NCI-H1105 treated with DMSO at 0.1 percent for 48 hours (cell line): ENCODE measurements at regions not wholly inside any gene's neighbourhood (a gene's known extent, or its start where the extent isn't known, plus 50 kb on each side); places are given as distances from the start of the nearest gene placed in this dataset.

ENCODE experiments used
- DNase-seq: peaks from one replicate; lab custom pipeline; 2025; lab: John Stamatoyannopoulos, UW

DNA sequence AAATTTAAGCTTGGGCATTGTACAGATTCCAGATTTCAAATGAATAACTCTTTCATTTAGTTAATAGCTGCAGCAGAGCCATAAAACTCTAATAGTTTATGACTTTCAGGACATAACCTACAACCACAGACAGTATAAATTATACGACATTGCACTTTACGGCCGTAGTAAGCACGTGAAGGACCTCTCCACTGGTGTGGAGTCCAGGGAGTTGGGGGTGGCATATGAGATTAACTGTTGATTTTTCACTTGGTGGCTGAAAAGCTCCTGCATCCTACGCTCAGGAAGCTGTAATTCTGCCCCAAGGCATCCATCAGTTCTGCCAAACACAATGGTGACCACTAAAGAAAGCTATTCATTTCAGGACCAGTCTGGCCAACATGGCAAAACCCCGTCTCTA, 376.2 kb downstream of the SOX11 start:
- DNase-seq, result peak; percentile 25

DNA sequence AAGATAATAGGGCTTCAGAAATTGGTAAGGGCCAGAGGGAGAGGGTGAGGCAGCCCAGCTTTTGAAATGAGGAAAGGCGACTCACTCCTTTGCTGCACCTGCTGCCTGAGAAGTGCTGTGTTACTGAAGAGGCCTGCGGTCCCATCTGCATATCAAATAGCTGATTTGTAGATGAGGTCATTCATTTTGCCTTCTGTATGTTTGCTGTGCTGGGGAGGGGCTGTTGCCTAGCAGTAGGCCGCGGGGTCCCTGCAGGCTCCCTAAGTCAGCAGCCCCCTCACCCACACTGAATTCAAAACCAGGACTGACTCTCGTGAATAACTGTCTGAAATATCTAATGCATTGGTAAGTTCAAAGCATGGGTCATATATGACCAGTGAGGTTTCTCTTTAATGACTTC, 377.2 kb downstream of the SOX11 start:
- peak; percentile 84 for DNase-seq

DNA sequence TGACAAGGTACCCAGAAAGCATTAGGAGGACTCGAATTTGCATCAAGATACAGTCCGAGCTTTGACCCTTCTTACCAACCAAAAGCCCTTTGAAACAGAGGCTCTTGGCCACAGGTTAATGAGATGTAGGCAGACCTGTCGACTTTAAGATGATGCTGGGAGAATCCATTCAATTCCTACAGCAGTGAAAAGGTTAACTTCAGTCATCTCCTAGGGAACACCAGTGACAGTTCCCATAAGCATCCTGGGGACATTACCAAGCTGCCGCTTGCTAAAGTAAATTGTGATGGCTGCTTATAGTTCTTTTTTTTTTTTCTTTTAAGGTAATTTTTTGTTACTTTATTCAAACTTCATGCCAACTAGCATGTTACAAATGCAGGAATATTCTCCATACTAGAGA, 379.3 kb downstream of the SOX11 start:
- DNase-seq, result no peak

DNA sequence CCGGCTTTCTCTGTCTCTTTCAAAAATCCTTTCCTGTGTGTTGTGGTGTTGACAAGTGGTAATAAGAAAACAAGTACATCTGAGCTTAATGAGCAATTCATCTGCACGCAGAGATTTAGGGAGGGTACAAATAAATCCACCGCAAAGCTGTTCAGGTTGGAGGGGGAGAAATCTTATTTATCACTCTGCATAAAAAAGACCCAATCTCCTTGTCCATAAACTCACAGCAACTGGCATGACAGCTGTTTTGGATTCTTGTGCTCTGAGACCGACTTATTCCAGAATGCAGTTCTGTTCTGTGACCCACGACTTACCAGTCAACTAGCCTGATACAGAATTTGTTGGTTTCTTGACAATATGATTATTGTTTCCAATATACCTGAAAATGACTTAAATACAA, 380.1 kb downstream of the SOX11 start:
- DNase-seq, result no peak

DNA sequence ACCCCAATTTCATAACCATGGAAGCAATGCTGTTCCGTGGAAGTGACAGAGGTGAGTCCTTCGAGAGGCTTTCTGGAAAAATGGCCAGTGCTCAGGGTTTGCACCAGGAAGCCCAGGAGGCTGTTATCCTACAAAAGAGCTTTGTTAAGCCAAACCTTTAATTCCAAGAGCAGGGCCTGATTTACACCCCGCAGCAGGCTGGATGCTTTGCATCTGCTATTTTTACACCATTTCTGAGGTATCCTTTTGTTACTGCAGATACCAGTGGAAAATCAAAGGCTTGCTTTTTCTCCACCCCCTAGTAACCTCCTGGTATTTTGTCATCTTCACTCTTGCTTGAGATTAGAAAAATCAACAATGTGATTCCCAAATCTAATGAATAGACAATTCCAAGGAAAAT, 380.6 kb downstream of the SOX11 start:
- DNase-seq, result peak; percentile 52

DNA sequence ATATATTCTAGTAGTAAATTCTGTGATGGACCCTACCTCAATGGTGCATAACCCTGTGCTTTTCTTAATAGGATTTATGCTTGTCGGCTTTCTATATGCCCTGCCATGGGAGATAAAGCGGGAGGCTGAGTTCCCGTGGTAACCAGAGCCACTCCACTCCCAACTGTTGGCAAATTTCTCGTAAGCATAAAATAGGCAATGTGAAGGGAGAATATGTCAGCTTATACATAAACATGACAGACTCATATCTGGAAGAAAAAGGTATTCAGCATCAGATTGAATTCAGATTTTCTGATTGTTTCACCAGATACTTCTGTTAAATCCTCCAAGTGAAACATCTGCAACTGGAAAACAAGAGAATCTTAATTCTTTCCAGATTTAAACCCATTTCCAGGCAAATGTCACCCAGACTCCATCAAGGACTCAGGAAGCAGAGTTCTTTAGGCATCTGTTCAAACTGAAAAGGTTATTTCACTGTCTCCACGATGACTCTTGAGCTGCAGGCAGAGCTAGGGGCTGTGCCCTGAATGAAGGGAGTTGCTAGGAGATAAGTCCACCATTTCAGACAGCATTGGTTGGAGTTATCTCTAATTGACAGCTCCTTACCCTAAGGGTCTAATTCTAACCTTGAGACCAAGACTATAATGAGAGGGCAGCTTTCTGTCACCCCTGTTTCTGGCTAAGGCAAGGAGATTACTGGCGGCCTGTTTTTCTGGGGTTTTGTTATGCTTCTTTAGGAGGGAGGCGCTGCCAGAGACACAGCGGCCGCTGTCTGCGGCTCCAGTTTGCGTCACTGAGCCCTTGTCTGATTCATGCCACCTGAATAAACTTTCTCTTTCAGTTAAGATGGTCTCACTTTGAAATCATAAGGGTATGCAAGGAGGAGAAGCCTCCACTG, 381.3 kb downstream of the SOX11 start:
- peak; percentile 68 for DNase-seq

DNA sequence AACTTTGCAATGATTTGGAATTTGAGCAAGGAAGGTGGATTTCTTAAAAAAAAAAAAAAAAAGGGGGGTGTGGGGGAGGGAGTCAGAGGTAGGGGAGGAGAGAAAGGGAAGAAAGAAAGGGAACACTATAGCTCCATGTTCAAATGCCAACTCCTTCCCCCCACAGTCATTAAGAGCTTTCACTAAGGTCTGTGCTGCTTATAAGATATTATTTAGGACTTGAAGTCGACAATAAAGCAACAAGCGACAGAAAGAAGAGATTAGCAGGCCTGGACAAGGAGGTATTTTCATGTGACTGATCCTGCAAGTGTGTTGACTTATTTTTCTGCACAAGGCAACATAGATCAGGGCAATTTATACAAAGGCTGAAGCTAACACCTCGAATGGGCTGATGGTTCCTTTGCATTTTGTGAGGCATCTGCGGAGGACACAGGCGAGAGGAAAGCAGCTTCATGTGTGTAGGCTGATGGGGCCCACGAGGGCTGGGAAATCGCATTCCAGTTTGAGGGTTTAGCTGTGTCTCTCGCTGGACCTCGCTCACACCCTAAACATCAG, 382.0 kb downstream of the SOX11 start:
- peak; percentile 42 for DNase-seq

DNA sequence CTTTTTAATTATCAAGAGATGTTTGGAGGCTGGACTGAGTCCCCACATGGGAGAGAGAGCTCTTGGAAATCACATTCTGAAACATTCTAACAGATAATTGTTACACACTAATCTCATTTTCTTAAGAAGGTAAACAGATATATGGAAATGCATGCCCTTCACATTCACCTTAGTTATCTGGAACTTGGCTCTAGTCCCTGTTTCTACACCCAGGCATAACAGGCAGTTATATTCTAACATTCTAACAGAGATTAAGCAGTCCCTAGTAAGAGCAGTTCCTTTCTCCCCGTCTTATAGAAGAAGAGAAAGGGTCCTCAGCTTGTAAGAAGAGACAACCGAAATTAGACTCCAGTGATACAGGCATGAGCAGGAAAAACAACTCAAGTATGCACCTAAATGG, 385.4 kb downstream of the SOX11 start:
- no peak for DNase-seq

DNA sequence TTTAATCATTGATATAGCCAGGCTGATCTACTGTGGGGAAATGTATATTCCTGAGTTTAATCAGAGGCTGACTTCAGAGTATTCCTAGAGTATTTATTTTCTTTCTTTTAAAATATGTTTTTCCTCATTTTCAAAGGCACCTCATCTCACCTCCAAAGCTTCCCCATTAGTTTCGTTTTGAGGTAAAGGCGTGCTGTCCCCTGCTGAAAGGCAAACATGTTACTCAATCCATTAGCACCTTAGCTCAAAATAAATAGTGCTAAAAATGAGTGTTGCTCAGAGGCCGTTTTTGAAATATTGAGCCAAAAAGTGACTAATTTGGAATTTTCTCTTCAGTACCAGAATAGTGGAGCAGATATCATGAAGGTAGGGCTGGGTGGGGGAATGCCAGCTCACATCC, 386.2 kb downstream of the SOX11 start:
- no peak for DNase-seq

DNA sequence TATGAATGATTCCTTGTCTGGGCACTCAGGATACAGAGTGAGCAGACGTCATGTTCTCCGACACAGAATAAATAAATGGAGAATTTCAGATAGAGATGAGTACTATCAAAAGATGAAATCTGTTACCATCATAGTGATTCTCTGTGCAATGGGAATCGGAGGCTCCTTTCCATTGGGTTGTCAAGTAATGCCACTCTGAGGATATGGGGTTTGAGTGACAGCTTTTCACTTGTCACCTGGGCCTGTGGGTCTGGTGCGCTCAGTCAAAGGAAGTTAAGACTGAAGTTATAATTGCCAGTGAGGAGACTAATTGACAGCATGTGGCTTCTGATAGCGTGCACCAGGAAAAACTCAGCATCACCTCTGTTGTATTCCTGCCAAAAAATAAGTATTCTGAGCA, 387.2 kb downstream of the SOX11 start:
- peak; percentile 39 for DNase-seq

DNA sequence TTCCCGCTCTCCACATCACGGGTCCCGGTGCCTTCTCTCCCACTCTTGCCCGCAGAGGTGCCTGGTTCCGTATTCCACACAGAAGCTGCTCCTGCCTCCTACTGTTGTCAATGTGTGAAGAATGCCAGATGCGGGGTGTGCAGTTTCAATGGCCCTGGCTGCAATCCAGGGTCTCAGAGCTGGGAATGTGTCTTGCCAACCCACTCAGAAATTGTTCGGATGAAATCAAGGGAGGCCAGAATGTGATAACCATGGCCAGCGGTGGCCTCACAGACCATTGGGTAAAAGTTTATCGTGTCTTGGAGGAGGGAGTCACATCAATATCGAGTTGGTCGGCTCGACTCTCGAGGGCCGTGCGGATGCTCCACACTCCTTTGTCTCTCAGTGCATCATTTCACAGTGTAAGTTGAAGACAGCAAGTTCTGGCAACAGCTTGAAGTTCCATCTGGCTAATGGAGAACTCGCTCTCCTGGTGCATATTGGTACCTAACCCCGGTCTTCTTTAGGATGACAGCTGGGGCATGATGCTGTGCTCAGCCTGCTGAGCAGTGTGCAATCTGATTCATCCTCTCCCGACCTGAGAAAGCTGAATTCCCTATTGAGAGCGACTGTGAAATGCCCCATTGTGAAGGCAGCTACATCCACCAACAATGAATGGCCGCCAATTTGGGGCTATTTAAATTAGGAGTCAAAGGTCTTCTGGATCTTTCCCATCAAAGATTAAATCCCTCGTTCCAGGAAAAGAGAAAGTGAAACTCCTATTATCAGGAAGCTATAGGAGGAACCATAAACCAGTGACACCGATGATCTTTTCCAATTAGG, 389.0 kb downstream of the SOX11 start:
- no peak for DNase-seq

DNA sequence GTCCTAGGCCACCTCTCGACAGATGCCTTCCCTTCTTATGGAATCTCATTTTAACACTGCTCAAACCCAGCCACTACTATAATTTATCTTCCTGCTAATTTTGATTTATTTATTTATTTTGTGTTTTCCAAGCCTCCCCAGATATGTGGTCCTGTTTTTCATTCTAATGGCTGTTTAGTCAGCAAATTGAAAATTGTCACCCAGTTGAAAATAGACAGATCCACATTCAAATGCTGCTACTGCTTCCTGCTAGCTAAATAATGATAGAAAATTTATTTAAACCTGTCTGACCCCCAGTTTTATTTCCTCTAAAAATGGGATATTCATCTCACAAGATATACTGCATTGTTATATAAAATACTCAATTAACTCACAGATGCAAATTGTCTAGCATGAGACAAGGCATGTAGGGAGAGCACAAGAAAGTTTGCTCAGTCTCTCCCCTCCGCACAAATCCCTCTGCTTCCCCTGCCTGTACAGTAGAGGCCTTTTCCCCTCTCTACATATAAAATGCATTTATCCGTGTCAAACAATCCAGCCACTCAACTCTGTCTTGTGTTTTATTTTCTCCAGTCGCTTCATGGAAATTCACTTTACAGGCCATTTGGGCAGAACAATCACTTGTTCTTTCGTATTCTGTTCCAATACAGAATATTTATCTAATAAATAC, 389.9 kb downstream of the SOX11 start:
- no peak for DNase-seq

DNA sequence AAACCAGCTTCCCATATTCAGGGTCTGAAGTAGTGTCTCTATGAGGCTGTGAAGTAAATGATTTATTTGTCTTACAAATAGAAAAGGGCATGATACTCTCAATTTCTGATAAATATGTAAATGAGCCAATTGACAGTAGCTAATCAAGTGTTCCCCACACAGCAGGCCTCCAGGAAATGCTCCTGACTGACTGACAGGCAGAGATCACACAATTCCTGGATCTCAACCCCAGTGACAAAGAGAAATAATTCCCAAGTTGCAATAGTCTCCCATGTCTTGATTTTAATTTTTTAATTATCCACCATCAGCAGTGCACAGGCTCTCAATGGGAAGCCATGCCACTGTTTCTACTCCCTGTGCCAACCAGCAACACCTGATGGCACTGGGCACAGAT, 390.4 kb downstream of the SOX11 start:
- DNase-seq, result no peak

DNA sequence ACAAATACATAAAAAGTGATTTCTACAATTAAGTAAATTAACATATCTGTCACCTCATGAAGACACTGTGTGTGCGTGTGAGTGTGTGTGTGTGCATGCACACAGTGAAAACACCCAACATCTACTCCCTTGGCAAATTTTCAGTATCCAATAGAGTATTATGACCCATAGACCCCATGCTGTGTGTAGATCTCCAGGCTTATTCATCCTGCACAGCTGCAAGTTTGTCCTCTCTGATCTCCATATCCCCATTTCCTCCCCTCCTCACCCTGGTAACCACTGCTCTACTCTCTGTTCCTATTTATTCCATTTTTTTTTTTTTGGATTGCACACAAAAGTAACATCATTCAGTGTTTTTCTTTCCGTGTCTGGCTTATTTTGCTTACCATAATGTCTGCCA, 391.0 kb downstream of the SOX11 start:
- no peak for DNase-seq

DNA sequence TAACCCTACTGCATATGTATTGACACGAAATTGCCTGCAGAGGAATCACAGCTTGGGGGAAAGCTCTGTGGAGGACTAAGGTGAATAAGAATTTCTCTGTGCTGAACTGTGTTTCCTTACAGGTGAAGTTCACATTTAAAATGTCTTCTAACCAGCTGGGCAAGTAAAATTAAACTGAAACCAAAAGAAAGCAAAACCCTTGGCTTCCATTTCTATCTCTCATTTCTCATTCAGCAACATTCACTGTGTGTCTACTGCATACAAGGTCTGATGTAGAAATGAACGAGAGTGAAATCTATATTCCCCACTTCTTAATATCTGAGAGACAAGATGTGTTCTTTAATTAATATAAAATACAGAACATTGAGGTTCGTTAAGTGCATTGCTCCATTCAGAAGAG, 397.3 kb downstream of the SOX11 start:
- DNase-seq, result no peak

DNA sequence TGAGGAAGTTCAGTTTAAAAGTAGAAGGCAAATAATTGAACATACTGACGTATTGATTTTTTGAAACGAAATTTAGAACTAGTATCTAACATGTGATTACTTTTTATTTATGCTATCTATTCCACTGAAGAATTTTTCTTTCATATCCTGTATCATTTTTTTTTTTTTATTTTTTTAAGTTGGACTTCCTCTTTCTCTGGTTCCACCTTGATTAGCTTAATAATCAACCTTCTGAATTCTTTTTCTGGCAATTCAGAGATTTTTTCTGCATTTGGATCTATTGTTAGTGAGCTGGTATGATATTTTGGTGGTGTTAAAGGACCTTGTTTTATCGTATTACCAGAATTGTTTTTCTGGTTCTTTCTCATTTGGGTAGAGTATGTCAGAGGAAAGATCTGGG, 411.2 kb downstream of the SOX11 start:
- DNase-seq, result no peak

DNA sequence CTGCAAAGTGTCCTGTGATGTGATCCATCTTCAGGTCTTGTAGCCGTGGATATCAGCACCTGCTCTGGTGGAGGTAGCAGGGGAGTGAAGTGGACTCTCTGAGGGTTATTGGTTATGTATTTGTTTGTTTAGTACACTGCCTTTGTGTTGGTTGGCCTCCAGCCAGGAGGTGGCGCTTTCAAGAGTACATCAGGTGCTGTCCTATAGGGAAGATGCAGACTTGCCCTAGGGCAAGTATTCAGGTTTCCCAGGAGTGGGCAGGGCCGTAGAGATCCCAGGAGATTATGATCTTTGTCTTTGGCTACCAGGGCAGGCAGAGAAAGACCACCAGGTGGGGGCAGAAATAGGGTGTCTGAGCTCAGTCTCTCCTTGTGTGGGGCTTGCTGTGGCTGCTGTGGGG, 411.8 kb downstream of the SOX11 start:
- peak; percentile 26 for DNase-seq

DNA sequence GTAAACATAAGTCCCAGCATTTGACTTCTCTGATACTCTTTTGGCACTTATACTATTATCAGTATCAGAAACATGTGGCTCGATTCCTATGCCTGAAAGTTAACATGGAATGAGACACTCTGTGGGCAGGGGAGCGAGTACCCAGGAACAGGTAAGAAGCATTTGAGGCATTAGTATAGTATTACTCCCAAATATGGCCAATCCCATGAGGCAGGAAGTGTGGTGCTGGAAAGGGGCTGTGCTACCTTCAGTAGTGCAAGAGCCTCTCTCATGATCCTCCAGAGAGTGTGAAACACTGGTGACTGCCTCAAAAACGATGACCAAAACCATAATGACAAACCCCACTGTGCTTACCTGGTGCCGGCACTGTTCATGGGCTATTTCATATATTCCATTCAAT, 415.1 kb downstream of the SOX11 start:
- DNase-seq, result no peak

DNA sequence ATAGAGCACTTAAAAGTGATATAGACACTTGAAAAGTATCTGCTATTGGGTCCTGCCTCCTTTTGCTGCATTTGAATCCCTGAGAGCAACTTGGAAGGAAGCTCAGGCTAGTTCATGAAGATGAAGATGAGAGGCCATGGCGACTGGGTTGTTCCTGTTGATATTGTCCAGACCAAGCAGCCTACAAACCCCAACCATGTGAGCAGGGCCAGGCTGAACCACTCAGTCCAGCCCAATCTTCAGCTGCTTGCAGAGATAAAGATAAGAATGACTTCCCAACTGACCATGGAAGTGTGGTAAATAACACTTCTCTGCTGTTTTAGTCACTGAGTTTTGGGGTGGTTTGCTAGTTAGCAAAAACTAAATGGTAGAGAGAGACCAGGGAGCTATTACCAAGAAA, 417.6 kb downstream of the SOX11 start:
- no peak for DNase-seq

DNA sequence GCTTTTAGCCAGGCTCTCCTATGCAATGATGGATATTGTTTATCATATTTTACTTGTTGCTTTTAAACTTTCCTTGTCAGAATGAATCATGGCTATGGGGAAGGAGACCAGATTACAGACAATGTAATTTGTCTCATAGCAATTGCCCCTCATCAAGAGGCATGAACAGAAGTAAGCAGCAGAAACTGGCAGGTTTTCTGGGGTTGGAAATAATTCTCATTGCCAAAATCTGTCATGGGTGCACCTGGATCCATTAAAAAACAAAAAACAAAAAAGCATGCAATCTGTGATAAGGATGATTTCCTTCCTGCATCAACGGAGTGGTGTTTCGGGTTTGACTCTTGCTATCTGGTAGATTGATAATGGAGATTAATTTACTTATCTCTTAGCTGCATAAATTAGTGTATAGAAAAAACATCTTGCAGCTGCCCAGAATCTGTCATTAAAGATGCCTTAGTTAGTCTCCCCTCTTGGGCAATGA, 419.6 kb downstream of the SOX11 start:
- DNase-seq, result no peak

DNA sequence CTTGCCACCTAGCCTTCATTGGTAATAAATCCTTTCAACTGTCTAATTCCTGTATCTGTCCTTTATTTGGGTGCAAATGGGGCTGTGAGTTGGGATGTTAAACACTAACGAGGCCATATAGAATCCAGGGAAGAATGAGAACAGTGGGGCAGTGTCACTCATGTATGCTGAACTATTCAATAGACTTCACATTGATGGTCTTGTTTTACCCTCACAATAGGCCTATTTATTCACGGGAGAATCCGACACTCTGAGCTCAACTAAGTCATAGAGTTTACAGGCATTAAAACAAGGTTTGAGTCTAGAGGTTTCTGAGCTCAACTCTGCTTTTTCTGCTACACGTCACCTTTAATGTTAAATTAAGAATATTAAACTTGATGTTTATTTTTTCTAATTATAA, 421.6 kb downstream of the SOX11 start:
- no peak for DNase-seq

DNA sequence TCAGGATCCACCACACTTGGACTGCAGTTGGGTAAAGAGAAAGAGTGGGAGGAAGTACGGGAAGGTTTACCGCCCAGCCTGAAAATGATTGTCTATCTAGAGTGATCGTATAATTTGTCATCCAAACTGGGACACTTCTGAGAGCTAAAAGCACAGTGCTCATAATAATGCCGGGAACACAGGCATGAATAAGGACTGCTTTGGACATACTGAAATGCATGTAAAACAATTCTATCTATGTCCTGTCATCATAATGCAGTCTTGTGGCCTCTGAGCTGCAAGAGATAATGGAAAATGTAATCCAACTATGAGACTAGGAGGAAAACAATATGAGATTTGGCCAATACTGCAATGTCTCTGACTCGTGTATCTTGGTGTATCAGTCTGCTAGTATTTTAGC, 435.5 kb downstream of the SOX11 start:
- no peak for DNase-seq
